GM19395 (cell line): ENCODE measurements at regions not wholly inside any gene's neighbourhood (a gene's known extent, or its start where the extent isn't known, plus 50 kb on each side); places are given as distances from the start of the nearest gene placed in this dataset.
"Not testable (repeated sequence)": the region's sequence is repeated elsewhere in the genome, so short reads cannot be mapped to it uniquely, and the experiment has no call there.

Source experiments
- ATAC-seq: cut with Tn5 transposase; IDR thresholded peaks from one replicate; pipeline ENCODE4 v1.9.1; 2021; ENCODE audit warnings: mild to moderate bottlenecking, moderate library complexity; ENCODE audit not compliant: unreplicated experiment

DNA sequence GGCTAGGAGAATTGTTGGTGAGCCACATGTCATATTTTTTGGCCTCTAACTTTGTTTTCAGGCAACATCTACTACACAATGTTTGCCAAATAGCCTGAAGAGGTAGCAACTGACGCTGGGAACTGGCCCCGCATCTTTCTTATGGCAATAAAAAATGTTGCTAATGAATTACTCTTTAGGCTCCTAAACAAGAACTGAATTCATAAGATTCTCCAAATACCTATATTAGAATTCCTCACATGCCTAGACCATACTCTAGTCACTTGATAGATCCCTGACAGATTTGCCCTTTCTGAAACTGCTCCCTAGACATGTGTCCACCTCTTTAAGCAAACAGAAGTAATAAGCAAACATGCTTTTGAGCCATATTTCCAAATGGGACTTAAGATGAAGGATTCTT lies 209.0 kb upstream of the ATXN7L3B start:
- ATAC-seq, result no peak

DNA sequence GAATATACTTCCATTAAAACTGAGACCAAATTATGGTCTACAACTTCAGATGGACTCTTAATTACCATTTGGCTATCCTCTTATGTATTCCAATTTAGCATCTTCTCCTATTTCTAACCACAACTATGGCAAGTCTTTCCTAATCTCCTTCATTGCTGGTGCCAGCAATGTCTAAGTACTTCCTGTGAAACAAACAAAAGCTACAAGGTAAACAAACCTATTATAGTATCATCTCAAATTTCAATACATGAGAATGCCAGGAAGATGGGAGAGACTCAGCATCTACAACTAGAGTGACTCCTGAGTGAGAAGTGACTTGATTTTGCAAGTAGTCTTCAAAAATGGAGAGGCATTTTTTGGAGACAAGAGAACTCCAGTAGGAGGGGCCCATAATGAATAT lies 202.9 kb upstream of the ATXN7L3B start:
- no peak for ATAC-seq

DNA sequence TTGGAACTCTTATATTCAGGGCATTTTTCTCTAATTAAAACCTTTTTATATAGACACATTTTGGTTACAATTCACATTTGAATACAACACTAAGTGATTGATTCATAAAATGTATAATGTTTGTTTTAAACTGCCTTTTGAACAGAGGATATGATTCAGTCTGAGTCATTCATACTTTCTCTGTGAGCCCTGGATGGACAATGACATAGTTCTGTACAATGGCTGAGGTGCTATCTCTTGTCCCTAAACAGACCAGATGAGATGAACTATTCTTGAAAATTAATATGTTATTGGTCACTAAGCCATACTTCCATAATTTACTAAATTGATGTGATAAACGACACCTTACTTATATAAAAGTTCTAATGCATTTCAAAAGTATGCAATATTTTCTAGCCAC lies 199.7 kb upstream of the ATXN7L3B start:
- no peak for ATAC-seq

DNA sequence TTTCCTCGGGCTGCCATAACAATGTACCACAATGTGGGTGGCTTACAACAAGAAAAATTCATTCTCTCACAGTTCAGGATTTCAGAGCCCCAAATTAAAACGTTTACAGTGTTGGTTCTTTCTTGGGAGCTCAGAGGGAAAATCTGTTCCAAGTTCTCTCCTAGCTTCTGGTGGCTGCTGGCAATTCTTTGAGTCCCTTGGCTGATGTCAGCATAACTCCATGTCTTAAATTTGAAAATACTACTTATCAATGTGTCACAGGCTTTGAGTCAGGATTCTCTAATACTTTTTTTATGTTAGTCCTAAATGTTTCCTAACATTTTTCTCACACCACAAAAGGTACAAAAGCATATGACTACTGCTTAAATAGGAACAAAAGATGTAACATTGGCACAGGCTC lies 198.4 kb upstream of the ATXN7L3B start:
- no peak for ATAC-seq

DNA sequence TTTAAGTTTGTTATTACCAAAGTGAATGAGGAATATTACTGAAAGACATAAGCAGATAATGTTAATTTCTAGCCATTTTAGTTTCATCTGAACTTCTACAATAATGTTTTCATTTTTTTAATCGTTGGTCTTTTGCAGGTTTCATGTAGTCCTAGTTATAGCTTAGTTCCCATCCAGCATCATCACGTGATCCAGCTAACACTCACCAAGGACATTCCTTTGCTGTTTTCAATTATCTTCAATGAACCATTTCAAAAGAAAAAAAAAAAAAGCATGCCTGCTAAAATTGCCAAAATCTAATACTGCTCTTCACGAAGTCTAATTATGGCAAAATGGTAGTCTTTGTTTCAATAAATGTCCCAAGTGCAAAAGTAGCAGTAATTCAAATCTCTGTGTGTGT lies 187.7 kb upstream of the ATXN7L3B start:
- no peak for ATAC-seq

DNA sequence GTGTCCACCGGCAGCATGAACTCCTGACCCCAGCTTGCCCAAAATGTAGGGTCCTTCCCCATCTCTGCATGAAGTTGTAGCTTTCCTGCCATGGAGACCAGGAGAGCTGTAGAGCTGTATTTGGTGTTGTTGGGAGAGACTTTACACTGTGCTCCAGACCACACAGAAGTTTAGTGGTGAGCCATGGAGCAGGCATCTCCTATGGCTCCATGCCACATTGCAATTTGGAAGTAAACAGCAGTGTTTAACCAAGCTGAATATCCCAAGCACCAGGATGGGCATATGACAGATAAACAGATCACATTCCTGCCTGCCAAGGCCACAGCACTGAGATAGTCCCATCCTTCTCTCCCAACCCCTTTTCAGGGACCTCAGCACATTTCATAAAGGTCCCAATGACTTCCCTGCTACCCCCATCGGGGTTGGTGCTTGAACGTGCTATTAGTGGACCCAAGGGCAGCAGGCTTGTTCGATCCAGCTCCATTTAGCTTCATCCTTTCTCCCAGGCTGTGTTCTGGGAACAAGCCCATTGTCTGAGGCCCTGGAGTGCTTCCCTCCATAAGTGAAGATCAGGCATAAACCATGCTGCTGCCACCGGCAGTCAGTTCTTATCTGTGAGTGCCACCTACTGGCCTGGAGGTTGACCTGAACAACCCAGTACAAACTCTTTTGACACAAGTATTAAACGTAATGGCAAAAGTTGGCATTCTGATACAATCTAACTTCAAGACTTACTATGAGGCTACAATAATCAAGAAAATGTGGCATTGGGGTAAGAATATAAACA lies 172.3 kb upstream of the ATXN7L3B start:
- ATAC-seq, result peak; percentile 77

DNA sequence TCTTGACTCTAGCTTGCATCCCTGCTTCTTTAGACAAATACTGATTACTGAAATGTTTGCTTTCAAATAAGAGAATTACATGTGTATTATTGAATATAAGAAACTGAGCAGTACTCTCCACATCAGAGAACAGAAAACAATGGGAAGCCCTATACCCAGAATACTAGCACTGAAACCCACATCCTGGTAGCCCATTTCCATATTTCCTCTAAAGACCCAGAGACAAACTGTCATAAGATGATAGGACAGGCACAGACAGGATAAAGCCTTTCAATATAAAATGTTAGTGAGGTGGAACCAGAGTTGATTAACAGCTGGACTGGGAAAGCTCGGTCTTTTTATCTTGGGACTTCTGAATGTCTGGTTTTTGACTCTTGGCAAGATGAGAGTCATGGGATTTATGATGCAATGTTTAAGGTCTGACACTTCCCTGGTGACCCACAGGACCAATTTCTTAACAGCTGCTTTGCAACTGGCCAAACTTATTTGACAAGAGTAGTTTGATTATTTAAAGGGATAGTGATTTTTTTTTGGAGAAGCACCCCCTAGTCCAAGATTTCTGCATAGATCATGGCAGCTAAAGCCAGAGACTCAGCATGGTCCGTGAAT lies 166.9 kb upstream of the ATXN7L3B start:
- ATAC-seq, result no peak

DNA sequence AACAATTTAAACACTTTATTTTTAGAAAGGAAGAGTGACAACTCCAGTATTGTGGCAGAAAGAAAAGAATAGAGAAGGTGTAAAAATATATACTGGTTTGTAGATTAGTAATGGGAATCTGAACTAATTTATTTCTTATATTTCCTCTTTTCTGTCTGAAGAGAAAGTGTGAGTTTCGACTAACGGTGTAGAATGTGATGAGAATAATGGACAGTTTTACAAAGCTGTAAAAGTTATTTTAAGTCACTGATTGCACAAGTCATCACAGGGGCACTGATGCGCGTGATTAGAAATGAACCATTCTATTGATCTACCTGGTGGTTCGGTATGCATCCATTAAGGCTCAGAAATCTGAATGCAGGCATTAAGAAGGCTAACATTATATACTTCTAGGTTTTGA lies 158.5 kb upstream of the ATXN7L3B start:
- ATAC-seq, result no peak

DNA sequence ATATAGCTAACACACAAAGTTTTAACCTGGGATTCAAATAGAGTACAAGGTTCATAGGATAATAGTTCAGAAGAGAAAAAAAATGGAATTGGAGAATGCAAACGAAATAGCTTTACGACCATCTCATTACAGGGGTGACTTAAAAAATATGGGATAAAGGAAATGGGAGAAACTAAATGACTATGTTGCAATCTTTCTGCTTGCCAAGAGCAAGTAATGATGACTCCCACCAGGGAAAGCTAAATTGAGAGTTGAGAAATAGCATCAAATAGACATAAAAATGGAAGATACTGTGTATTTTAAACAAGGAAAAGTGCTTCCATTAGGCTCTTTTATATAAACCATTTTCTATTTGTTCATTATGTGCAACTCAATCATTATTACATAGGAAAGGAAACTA lies 155.7 kb upstream of the ATXN7L3B start:
- no peak for ATAC-seq

DNA sequence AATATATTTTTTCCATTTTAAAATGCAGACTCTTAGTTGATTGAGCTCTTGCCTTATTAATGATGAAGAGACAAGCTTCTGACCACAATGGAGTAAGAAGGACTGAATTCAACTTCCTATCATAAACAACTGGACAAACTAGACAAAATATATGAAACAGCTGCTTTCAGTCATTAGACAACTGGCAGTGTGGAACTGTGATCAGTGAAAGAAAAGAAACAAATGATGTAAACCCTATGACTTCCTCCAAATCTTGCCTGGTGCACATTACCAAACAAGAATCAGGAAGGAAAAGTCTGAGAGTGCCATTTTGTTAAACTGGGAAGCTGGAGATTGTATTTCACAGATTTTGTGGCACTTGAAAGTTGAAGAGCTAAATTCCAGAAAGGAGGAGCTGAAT lies 154.7 kb upstream of the ATXN7L3B start:
- ATAC-seq, result no peak

DNA sequence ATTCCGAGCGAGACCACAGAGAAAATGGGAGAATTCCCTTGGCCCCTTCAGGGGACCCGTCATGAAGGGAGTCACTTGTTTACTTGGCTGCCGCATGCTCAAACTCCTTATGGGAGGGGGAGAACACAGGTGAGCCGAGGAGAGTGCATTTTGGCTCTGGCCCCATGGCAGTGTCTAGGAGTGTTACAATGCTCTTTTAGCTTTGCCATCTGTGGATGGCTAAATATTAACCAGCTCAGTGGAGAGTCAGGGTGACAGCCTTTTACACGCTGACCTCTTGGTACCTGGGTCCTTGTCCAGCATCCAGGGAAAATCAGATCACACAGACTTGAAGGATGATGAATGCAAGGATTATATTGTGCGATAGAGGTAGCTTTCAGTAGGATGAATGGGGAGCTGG lies 146.4 kb upstream of the ATXN7L3B start:
- no peak for ATAC-seq

DNA sequence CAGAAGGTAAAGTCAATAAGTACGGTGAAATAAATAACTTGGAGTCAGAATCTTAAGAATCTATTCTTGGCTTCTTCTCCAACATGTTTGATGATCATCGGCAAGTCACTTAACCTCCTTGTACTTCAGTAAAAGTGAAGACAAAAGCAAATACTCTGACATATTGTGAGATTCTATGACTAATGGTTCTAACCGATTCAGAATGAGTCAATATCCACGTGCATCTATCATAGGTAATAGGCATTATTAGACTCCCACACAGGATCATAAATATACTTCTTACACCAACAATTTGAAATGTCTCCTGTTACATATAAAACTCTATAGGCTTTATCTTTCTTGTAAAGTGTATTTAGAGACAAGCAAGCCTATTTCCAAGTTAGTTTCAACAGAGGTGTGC lies 144.4 kb upstream of the ATXN7L3B start:
- ATAC-seq, result no peak

DNA sequence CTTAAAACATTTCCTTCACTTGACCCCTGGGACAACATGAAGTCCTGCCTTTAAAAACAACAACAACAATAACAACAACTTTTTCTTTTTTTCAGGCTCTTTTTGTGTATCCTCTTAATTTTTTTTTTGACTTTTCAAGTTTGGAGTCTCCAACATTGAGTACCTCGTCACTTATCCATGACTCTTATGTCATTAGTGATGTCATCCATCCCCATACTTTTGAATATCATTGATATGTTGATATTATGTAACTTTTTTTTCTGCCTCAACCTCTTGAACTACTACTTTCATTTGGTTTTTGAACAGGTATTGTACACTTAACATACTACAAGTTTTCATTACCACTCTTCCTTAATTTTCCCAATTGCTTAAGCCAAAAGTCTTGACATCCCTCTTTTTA lies 143.0 kb upstream of the ATXN7L3B start:
- ATAC-seq, result no peak

DNA sequence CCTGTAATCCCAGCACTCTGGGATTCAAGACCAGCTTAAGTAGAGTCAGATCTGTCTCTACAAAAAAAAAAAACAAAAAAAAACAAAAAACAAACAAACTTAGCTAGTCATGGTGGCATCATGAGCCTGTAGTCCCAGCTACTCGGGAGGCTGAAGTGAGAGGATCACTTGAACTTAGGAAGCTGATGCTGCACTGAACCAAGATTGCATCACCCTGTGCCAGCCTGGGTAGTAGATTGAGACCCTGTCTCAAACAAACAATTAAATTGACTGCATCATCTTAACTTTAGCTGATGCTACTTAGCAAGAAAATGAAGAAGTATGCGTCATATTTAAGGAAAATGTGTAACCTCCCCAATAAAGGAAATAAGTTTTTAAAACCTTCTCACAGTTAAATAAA lies 136.6 kb upstream of the ATXN7L3B start:
- ATAC-seq, result no peak

DNA sequence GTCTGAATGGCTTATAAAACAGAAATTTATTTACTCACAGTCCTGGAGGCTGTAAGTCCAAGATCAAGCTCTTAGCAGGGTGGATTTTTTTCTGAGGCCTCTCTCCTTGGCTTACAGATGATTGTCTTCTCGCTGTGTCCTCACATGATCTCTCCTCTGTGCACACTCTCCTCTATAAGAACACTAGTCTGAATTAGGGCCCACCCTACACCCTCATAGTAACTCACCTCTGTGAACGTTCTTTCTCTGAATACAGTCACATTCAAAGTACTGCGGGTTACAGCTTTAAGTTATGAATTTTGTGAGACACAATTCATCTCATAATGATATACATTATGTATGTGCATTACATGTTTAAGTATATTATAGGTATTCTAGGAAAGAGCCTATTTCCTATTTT lies 135.7 kb upstream of the ATXN7L3B start:
- no peak for ATAC-seq

DNA sequence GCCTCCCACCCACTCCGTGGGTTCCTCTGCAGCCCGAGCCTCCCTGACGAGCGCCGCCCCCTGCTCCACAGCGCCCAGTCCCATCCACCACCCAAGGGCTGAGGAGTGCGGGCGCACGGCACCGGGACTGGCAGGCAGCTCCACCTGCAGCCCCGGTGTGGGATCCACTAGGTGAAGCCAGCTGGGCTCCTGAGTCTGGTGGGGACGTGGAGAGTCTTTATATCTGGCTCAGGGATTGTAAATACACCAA lies 134.5 kb upstream of the ATXN7L3B start:
- not testable (repeated sequence) for ATAC-seq

DNA sequence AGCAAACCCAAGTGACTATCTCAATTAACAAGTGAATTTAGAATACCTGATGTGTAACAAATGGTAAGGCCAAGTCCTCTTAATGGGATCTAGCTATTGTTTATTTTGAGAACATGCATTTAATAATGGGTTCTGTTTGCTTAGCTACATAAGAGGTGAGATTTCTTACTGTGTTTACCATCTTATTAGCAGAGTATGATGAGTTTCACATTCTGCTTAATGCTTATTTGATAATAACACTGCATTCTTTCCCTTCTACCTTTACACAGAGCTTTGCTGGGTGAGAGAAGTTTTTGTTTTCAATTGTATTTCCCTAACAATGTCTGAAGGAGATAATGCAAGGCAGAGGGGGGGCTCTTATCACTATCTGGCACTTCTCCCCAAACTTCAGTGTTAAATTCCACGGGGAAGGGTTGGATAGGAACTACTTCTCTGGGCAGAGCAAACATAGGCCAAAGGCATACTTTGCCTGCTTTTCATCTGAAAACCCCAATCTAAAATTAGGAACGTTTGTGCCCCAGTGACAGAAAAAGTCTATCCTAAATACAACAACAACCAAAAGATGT lies 129.0 kb upstream of the ATXN7L3B start:
- ATAC-seq, result no peak

DNA sequence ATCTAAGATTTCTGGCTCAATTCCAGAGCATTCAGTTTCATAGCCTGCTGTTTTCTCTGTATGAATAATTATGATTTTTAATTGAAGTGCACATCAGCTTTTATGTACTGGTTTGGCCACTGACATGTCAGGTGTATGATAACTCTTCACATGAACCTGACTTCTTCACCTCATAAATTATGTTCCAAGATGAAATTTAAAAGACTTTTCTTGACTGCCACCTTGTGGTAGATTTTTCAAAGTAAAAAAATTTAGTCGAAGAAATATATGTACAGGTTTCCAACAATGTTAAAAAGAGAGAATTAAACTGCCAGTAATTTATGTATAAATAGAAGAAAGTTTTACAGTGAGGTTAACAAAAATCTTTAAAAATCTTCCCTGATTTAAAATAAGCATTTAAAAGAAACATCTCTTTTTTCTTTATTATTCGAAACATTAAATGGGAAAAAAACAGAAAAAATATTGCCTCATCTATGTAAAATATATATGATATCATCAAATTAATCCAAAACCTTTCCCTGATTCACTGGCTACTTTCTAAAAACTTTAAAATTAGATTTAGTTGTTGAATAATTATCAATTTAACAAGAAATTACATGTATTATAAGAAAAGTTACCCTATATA lies 124.9 kb upstream of the ATXN7L3B start:
- no peak for ATAC-seq

DNA sequence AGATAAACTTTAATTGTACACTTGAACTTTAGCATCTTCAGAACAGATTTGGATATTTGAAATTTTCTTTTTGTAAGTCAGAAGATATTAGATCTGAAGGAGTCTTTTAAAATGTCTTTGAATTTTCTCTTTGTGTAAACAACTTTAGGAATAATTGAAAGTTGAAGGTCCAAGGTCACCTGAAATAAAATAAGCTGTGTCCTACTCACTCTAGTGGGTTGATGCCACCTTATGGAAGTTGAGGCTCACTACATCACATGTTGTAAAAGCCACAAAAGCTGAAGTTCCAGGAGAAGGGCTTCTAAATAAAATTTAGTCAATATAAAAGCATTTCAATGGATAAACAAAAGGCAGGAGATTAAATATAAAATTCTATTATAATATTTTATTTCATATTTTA lies 122.0 kb upstream of the ATXN7L3B start:
- ATAC-seq, result peak; percentile 71

DNA sequence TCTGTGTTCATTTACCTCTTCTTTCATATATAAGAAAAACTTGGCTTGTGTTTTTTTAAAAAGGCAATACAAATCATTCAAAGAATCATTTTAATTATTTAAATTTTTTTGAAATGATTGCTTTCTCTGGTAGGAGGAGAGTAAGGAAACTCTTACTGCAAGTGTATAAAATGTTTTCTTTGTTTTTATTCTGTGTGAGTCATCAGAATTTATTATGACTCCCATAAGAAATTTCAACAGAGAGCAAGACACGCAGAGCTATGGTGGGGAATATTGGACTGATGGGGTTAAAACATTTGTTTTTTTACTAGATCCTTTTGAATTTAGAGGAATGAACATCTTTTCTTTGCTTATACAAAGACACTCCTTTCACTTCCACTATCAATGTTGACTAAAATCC lies 119.1 kb upstream of the ATXN7L3B start:
- no peak for ATAC-seq

DNA sequence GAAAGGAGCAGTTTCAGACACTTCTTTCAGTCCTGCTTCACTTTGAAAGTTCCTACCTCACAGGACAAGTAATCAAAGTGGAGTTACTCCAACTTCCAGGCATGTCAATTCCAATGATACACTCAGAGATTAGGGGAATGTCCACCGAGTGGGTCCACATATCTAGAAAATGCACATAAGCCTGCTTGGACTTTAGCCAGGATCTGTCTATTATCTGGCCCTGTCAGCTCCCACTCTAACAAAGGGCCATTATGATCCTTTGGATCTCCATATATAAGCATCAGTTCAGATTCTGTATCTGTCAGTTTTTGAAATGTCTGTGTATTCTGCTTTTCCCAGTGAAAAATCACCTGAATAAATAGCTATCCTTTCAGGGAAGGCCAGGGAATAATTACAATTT lies 112.9 kb upstream of the ATXN7L3B start:
- no peak for ATAC-seq

DNA sequence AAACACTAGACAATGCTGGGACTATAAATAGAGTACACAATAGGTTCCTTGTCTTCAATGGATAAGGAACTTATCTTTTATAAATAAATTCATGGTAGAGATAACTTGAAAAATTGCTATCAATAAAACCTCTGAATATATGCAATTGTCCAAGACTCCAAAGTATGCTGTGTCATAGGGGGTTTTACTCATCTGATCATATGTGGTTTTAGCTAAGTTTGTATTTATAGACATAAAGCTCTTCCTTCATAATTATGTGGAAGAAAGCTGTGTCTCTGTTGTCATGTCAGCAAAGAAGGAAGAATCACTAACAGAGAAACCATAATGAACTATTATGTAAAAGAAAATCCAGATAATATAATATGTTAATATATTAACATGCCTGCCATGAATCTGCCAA lies 111.5 kb upstream of the ATXN7L3B start:
- ATAC-seq, result no peak
